ENCODE measurements at regions not wholly inside any gene's neighbourhood (a gene's known extent, or its start where the extent isn't known, plus 50 kb on each side); places are given as distances from the start of the nearest gene placed in this dataset.

DNA sequence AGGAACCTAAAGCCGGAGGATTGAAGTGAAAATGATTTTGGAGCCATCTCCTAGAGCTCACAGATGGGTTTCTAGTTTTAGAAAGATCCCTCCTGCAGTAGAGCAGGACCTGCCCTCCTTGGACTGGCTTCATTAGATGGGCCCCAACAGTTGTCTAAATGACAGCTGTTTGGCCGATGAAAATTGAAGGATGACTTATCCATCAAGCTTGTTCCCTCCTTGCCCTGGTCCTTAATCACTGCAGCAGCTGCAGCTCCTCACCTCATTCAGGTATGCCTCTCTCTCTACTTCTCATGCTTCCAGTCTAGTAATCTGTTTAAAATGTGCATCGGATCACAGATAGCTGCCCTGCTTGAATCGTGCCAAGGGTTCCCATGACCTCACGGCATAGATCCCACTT is 677.6 kb downstream of the BCL11A start:
- H3K27ac ChIP-seq (ENCODE audit: low read length), result no peak overlapping the region
- H3K9ac ChIP-seq (ENCODE audit: low read length), result no peak overlapping the region
- H3K27me3 ChIP-seq (replicated peaks; ENCODE audit: insufficient read depth, low read length), result no peaks in the 10 kb centered on the region; the same call in 1 of the 2 replicates
- no peaks in the 10 kb centered on the region for H4K20me1 ChIP-seq (ENCODE audit: insufficient read depth, low read length)
- TF ChIP-seq EZH2 (optimal IDR thresholded peaks at IDR 0.05; ENCODE audit: low read depth, low read length), result no peak
- TF ChIP-seq EZH2phosphoT487 (IDR thresholded peaks at IDR 0.05; ENCODE audit: low read length), result no peak
- TF ChIP-seq, protein P1, sequence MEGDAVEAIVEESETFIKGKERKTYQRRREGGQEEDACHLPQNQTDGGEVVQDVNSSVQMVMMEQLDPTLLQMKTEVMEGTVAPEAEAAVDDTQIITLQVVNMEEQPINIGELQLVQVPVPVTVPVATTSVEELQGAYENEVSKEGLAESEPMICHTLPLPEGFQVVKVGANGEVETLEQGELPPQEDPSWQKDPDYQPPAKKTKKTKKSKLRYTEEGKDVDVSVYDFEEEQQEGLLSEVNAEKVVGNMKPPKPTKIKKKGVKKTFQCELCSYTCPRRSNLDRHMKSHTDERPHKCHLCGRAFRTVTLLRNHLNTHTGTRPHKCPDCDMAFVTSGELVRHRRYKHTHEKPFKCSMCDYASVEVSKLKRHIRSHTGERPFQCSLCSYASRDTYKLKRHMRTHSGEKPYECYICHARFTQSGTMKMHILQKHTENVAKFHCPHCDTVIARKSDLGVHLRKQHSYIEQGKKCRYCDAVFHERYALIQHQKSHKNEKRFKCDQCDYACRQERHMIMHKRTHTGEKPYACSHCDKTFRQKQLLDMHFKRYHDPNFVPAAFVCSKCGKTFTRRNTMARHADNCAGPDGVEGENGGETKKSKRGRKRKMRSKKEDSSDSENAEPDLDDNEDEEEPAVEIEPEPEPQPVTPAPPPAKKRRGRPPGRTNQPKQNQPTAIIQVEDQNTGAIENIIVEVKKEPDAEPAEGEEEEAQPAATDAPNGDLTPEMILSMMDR (IDR thresholded peaks at IDR 0.05; ENCODE audit: low read length), result no peak
- H3K9me3 ChIP-seq (replicated peaks; ENCODE audit: insufficient read depth, low read length), result no peaks in the 10 kb centered on the region
- H3K79me2 ChIP-seq (ENCODE audit: low read length), result no peaks in the 10 kb centered on the region
- H3F3A ChIP-seq (ENCODE audit: insufficient read depth, low read length), result no peaks in the 10 kb centered on the region
- no peak for DNase-seq
- H3K36me3 ChIP-seq (replicated peaks; ENCODE audit: insufficient read depth, low read length), result no peaks in the 10 kb centered on the region
- H3K9me2 ChIP-seq (replicated peaks; ENCODE audit: insufficient read depth, low read length), result no peaks in the 10 kb centered on the region
- H3K4me2 ChIP-seq (ENCODE audit: low read depth, low read length), result no peak overlapping the region
- H3K4me3 ChIP-seq (ENCODE audit: low read length), result no peak overlapping the region
- no peak overlapping the region for H2AFZ ChIP-seq (ENCODE audit: low read length)
- no peaks in the 10 kb centered on the region for H3K4me1 ChIP-seq (ENCODE audit: low read length)

GRCh38 chr2:59874971-59875755 is 678.3 kb downstream of the BCL11A start:
- TF ChIP-seq, protein P1 (IDR thresholded peaks at IDR 0.05; ENCODE audit: low read length), result no peak
- TF ChIP-seq EZH2 (optimal IDR thresholded peaks at IDR 0.05; ENCODE audit: low read depth, low read length) (no peak), EZH2phosphoT487 (IDR thresholded peaks at IDR 0.05; ENCODE audit: low read length) (no peak)
- no peaks in the 10 kb centered on the region for H3K9me3 ChIP-seq (replicated peaks; ENCODE audit: insufficient read depth, low read length)
- no peaks in the 10 kb centered on the region for H3K27me3 ChIP-seq (replicated peaks; ENCODE audit: insufficient read depth, low read length)
- no peaks in the 10 kb centered on the region for H4K20me1 ChIP-seq (ENCODE audit: insufficient read depth, low read length)
- H3K4me3 ChIP-seq (ENCODE audit: low read length), result no peak overlapping the region
- no peaks in the 10 kb centered on the region for H3F3A ChIP-seq (ENCODE audit: insufficient read depth, low read length)
- H3K9ac ChIP-seq (ENCODE audit: low read length), result no peak overlapping the region
- no peaks in the 10 kb centered on the region for H3K4me1 ChIP-seq (ENCODE audit: low read length)
- no peaks in the 10 kb centered on the region for H3K36me3 ChIP-seq (replicated peaks; ENCODE audit: insufficient read depth, low read length)
- no peak overlapping the region for H3K27ac ChIP-seq (ENCODE audit: low read length)
- H2AFZ ChIP-seq (ENCODE audit: low read length), result no peak overlapping the region
- H3K9me2 ChIP-seq (replicated peaks; ENCODE audit: insufficient read depth, low read length), result no peaks in the 10 kb centered on the region
- H3K79me2 ChIP-seq (ENCODE audit: low read length), result no peaks in the 10 kb centered on the region
- no peak overlapping the region for H3K4me2 ChIP-seq (ENCODE audit: low read depth, low read length)
- no peak for DNase-seq

GRCh38 chr2:59874361-59874760 is 679.1 kb downstream of the BCL11A start:
- Histone ChIP-seq H3K27ac (ENCODE audit: low read length) (no peak overlapping the region), H3K9me3 (replicated peaks; ENCODE audit: insufficient read depth, low read length) (no peaks in the 10 kb centered on the region), H3F3A (ENCODE audit: insufficient read depth, low read length) (no peaks in the 10 kb centered on the region), H3K9ac (ENCODE audit: low read length) (no peak overlapping the region), H3K4me3 (ENCODE audit: low read length) (no peak overlapping the region), H3K4me2 (ENCODE audit: low read depth, low read length) (no peak overlapping the region), H3K4me1 (ENCODE audit: low read length) (no peaks in the 10 kb centered on the region), H3K27me3 (replicated peaks; ENCODE audit: insufficient read depth, low read length) (no peaks in the 10 kb centered on the region), H3K79me2 (ENCODE audit: low read length) (no peaks in the 10 kb centered on the region), H3K36me3 (replicated peaks; ENCODE audit: insufficient read depth, low read length) (no peaks in the 10 kb centered on the region), H4K20me1 (ENCODE audit: insufficient read depth, low read length) (no peaks in the 10 kb centered on the region), H3K9me2 (replicated peaks; ENCODE audit: insufficient read depth, low read length) (no peaks in the 10 kb centered on the region), H2AFZ (ENCODE audit: low read length) (no peak overlapping the region)
- no peak for TF ChIP-seq EZH2phosphoT487 (IDR thresholded peaks at IDR 0.05; ENCODE audit: low read length)
- TF ChIP-seq EZH2 (optimal IDR thresholded peaks at IDR 0.05; ENCODE audit: low read depth, low read length), result no peak
- TF ChIP-seq, protein P1 (IDR thresholded peaks at IDR 0.05; ENCODE audit: low read length), result no peak
- DNase-seq, result no peak

All from MM.1S (cell line).